GM08714 (cell line): ENCODE measurements at regions not wholly inside any gene's neighbourhood (a gene's known extent, or its start where the extent isn't known, plus 50 kb on each side); places are given as distances from the start of the nearest gene placed in this dataset.

Experiments used
- H3K4me3 ChIP-seq: fragments of 200-500 bp; sonication (Bioruptor generic); 2 replicates; pipeline ENCODE4 v1.5.1; 2014; ENCODE audit warnings: mild to moderate bottlenecking, low read length, inconsistent platforms
- ZNF274 ChIP-seq: IDR thresholded peaks from 2 replicates; pipeline ENCODE4 v1.6.1; 2012; ENCODE audit warnings: mild to moderate bottlenecking, low read depth, low read length

DNA sequence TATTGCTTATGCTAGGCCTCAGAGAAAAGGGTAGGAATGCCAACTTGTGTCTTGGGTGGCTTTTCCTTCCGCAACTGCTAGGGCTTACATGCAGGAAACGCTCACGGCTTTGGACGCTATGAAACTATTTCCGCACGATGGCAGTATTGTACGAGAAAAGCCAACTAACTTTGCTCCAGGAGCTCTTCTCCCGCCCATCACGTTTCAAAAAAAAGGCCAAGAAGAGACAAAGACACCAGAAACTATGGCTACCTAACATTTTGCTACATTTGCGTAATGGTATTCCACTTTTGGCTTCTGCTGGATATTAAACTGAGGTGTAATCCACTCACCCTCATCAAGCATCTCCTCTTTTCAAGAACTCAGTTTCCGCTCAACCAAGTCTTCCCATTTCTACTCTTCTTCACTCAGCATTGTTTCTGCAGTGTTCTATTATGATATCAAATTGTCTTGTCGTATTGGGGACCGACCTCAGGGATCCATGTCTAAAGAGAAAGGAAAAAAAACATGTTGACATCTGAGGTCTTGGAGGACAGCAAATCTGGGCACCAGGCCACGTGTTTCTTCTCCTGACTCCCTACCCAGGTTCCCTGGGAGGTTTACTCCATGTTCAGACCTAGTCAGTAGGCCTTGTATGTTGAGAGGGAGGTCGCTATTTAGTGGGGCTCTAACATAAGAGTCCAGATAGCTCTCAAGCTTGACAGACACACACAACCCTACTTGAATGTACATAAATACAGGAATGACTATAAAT lies 239.4 kb upstream of the STK26 start:
- H3K4me3 ChIP-seq = peak overlapping the region; percentile 39; the same call in 1 of the 2 replicates
- TF ChIP-seq ZNF274 = no peak

DNA sequence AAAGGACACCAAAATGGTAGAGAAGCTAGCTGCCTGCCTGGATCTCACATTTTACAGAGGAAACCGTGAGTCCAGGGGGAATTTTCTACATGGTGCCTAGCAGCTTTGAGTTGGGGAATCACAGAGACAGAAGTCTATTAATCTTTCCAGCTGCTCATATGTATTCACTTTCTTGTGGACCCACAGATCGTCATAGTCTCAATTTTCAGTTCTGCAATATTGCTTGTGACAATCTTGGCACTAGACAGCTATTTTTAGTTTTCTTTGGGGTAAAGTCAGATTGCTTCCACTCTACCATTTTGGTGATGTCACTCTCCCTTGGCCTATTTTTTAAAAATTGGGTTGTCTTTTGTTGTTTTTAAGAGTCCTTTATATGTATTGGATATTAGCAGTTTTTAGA lies 233.4 kb upstream of the STK26 start:
- H3K4me3 ChIP-seq = no peak overlapping the region
- TF ChIP-seq ZNF274 = no peak

DNA sequence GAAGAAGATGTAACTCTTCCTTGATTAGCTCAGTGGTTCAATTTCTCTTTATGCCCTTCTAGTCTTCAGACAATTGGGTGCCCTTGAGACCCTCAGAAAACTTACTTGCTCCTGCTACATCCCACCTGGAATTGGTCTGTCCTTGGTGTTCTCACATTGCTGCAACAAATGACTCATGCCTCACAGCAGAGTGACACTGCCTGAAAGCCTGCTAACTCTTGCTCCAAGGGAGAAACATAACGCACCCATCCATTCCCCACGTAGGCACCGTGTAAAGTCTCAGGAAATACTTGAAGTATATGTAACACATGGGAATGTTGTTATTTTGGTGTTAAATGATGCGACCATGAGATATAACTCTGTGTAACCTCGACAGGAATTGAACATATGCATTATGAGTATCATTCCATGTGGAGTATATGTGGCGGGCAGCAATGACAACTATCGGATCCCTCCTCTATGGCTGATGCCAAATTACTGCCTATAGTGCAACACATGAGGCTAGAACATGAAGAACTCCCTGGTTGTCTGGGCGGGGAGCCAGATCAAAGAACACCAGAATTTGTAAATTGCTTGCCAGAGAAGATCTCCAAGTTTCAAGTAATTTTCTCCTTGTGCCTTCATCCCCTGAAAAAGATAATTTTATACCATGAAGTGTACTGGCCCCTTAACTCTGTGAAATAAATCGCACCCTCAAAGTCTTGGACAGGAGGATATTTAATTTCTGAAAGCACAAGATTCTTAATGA lies 231.3 kb upstream of the STK26 start:
- TF ChIP-seq ZNF274 = no peak
- peak overlapping the region; percentile 56 for H3K4me3 ChIP-seq

DNA sequence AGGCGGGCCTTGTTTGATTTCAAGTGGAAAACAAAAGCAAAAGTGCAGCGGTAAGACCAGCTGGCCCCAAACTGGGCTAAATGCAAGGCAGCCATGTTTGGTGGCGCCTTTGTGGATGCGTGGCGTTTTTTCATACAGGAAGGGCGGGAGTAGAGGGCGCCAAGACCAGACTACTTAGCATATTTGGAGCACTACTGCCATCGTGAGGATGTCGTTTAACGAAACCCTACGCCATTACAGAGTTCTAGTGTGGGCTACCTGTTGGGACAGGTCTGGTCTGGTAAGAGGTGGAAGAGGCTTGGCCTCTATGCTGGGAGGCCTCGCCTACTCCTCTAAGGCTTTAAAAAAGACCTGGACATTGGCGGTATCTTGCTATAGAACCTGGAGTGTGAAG lies 230.7 kb upstream of the STK26 start:
- peak overlapping the region; percentile 56 for H3K4me3 ChIP-seq
- no peak for TF ChIP-seq ZNF274

GRCh38 chrX:131792789-131793462 lies 230.2 kb upstream of the STK26 start:
- H3K4me3 ChIP-seq = peak overlapping the region; percentile 49; the same call in 1 of the 2 replicates

DNA sequence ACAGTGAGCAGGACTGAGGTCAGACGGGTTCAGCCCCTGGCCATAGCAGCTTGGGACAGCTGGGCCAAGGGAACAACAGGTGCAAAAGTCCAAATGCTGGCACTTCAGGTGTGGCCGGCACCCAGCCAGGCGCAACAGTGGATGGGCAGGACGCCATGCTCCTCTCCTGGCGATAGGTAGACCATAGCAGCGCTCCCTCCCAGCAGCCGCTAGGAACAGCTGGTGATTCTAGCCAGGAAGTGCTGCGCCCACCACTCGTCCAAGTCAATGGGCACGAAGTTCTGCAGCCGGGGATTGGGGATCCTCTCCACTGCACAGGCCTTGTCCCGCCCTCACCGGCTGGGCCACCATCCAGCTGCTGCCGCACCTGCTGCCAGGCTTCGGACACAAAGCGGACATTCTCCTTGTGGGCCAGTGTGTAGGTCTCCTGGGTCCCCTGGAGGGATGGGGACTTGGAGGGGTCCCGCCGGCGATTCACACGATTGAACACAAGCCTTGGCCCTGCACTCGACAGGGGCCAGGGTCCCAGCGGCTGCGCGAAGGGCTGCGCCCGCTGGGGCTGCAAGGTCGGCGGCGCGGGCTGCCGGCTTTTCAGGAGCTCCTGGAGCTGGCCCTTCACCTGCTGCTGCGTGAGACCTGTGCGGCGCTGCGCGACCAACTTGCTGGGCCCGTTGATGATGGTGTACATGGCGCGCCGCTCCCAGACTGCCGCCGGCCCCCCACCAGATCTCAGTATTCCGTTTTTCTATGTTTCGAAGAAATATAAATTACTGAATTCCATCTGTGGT lies 227.5 kb upstream of the STK26 start:
- H3K4me3 ChIP-seq = peak overlapping the region; percentile 14; the same call in 1 of the 2 replicates
- no peak for TF ChIP-seq ZNF274

More at GRCh38 chrX:131792789-131793462, 230.2 kb upstream of the STK26 start:
- TF ChIP-seq ZNF274 = no peak

GRCh38 chrX:131801066-131801465 lies 222.0 kb upstream of the STK26 start:
- no peak for TF ChIP-seq ZNF274
- H3K4me3 ChIP-seq = no peak overlapping the region

GRCh38 chrX:131801911-131802310 lies 221.2 kb upstream of the STK26 start:
- TF ChIP-seq ZNF274 = no peak
- no peak overlapping the region for H3K4me3 ChIP-seq

GRCh38 chrX:131802836-131803626 lies 220.1 kb upstream of the STK26 start:
- H3K4me3 ChIP-seq = peak overlapping the region; percentile 38; the same call in 1 of the 2 replicates
- no peak for TF ChIP-seq ZNF274

- peak overlapping the region; percentile 63 for H3K4me3 ChIP-seq
Measured at GRCh38 chrX:131812847-131813825, 210.0 kb upstream of the STK26 start.

DNA sequence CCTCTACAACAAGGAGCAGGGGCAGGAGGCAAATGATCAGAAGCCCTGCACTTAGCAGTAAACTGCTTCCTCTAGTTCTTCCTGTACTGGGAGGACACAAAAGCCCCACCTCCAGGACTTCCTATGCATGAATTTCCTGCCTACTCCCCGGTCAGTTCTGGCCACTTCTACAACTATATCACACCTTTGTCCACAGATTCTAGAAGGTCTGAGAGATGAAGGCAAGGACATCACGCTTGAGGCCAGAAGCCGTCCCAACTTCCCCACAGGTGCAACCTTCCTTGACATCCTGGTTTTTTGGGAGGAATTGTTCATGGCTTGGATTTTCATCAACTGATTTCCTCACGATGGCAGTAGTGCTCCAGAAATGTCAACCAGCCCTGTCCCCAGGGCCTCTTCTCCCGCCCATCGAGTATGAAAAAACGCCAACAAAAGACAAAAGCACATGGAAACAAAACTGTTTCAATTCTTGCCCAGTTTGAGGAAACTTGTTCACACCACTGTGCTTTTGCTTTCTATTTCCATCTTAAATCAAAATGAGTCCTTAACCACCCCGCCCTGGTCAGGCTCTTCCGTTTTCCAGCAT lies 206.5 kb upstream of the STK26 start:
- H3K4me3 ChIP-seq = peak overlapping the region; percentile 76; the same call in 1 of the 2 replicates
- TF ChIP-seq ZNF274 = no peak

More at GRCh38 chrX:131812847-131813825, 210.0 kb upstream of the STK26 start:
- TF ChIP-seq ZNF274 = no peak
